ENCODE measurements at regions not wholly inside any gene's neighbourhood (a gene's known extent, or its start where the extent isn't known, plus 50 kb on each side); places are given as distances from the start of the nearest gene placed in this dataset.

- no peak for TF ChIP-seq CTCF (IDR thresholded peaks at IDR 0.05)
- no peak for TF ChIP-seq ZFX (IDR thresholded peaks at IDR 0.05; ENCODE audit: borderline replicate concordance)
These were observed 129.1 kb upstream of the CNTN6 start for GRCh38 chr3:963755-964154.
